ENCODE measurements at regions not wholly inside any gene's neighbourhood (a gene's known extent, or its start where the extent isn't known, plus 50 kb on each side); places are given as distances from the start of the nearest gene placed in this dataset.

DNA sequence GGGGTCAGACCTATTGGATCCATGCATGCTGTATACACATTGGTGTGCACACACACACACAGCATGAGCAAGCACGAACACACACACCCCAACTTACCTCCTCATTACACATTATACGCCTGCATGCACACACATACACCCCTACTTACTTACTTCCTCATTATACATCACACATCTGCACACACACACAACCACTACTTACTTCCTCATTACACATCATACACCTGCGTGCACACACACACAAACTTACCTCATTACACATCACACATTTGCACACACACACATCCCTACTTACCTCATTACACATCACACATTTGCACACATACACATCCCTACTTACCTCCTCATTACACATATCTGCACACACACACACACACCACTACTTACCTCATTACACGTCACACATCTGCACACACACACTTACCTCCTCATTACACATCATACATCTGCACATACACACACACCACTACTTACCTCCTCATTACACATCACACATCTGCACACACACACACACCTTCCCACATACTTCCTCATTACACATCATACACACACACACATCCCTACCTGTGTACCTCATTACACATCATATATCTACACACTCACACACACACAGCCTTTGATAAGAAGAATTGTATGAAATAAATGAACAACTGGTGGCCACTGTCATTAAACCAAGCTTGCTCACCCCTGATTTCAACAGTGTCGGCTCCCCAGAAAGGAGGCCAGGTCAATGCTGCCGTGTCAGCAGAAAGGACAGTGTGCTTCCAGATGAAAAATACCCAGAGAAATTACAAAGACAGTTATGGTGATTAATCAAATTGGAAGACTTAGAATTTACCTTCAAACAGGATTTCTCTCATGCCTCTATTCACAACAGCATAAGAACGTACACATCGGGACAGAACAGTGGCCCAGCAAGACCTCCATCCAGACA, 117.8 kb downstream of the SETD4 start:
- in situ Hi-C loops (cut with HindIII; ENCODE audit: low sequenced_read_pairs) = no loop called here
- no peak for DNase-seq (ENCODE audit: low spot score)

DNA sequence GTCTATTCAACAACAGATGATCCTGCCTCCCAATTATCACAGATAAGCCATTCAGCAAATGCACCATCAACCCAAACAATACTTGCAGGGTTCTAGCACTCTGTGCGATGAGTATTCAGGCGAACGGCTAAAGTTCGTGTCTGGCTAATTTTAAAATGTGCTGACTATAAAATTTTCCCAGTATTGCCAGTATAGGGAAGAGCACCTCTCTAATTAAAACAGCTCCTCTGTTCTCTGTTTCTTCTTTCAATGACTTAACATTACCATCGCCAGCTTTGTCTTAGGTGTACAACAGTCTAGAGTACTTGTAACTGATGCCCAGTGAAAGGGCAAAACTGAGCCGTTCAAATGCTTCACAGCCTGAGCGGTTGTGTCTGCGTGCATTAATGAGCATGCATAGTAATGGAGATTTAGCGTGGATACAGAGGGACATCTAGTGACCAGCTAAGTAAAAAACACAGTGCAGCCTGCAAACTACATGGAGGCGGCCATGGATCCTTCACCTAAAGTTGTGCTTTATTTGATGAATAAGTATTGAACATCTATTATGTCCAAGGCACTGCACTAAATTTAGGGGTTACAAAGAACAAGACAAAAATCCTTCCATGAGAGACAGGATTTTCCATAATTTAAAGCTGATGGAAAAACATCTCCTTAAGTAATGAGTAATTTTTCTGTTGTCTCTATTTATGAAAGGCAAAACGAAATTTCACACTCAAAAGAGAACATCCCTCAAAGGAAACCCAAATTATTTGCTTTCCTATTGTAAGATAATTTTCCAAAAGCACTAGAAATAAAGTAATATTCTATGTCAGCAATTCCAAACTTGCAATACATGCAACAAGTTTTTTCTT, 120.0 kb downstream of the SETD4 start:
- peak; percentile 67 for DNase-seq (ENCODE audit: low spot score)
- in situ Hi-C loops (cut with HindIII; ENCODE audit: low sequenced_read_pairs) = no loop called here

DNA sequence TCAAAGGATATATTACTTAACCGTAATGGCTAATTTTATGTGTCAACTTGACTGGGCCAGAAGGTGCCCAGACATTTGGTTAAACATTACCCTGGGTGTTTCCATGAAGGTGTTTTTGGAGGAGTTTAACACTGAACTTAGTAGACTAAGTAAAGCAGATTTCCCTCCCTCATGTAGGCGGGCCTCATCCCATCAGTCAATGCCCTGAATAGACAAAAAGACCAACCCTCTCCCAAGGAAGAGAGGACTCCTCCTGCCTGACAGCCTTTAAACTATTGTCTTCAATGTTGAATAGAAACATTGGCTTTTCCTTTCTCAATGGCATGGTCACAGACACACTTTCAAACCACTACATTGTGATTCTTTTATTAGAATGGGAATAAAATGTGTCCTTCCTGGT, 121.9 kb downstream of the SETD4 start:
- no peak for DNase-seq (ENCODE audit: low spot score)
- in situ Hi-C loops (cut with HindIII; ENCODE audit: low sequenced_read_pairs) = no loop called here

DNA sequence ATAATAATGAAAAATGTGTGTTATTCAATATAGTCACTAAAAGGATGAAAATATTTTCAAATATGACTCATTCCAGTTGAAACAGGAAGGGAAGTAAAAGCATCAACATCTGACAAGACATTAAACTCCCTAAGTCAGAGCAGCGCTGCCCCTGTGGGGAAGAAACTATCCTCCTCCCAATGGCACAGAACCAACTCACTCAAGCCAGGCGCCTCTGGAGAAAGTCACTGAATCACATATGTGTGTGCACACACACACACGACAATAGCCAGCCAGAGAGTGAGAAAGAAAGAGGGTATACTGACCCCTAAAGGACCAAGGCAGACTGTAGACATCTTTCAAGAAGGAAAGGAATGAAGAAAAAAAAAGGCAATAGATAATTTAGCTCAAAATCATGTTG, 126.9 kb downstream of the SETD4 start:
- in situ Hi-C loops (cut with HindIII; ENCODE audit: low sequenced_read_pairs) = no loop called here
- no peak for DNase-seq (ENCODE audit: low spot score)

DNA sequence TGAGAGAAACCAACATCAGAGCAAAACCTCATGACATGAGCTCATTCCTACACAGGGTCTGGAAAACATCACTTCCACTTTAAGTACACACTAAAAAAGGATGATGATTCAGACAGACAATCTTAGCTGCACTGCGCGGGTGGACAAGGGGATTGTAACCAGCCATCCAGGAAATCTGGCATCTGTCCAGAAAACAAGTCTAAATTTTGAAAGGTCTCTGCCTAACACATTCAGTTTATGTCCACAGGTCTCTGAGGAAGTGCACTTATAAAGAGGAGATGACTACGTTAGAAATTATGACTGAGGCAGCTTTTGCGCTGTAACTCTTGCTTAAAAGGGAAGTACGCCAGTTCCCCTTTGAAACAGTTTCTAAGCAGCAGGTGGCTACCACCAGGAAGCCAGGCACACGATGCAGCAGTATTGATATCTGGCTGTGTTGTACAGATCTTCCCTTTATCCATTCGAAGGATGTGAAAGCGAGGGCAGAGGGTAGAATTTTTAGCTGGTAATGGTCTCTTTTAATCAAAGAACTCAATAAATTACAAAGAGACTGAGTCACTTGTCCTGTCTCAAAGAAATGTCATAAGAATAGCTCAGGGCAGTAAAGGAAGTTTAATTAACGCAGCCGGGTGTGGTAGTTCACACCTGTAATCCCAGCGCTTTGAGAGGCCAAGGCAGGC, 128.0 kb downstream of the SETD4 start:
- in situ Hi-C loops (cut with HindIII; ENCODE audit: low sequenced_read_pairs) = no loop called here
- peak; percentile 8 for DNase-seq (ENCODE audit: low spot score)

DNA sequence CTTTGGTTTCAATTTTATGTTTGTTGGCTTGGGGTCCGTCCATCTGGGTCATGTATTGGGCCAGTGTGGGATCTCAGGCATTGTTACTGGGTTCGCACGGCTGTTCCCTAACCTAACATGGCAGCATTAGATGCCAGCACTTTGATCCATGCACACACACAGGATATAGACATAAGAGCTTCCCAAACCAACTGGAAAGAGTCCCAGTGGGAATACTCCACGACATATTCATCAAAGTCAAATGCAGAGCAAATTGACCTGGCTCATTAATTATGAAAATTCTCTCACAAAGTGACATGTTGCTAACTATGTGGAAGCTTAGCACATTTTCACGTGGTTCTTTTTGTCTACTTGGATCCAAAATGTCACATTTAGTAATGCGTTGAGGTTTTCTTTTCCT, 130.4 kb downstream of the SETD4 start:
- in situ Hi-C loops (cut with HindIII; ENCODE audit: low sequenced_read_pairs) = no loop called here
- DNase-seq (ENCODE audit: low spot score) = no peak

DNA sequence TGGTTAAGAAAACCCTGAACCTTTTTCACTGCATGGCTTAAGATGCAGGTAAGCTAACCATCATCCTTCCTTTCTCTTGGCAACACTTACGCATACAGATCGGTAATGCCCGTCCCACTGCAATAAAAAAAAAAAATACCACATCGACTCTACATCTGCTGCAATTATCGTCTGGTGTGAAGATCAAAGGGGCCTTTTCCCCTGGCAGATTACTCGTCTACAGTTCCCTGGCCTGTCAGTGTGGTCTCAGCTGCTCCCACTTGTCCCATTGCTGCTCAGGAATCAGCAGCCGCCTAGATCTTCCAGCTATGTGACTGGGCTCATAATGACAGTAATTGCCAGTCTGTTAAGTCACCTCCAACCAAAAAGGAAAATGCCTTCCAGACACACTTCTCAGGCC, 133.1 kb downstream of the SETD4 start:
- in situ Hi-C loops (cut with HindIII; ENCODE audit: low sequenced_read_pairs) = no loop called here
- no peak for DNase-seq (ENCODE audit: low spot score)

DNA sequence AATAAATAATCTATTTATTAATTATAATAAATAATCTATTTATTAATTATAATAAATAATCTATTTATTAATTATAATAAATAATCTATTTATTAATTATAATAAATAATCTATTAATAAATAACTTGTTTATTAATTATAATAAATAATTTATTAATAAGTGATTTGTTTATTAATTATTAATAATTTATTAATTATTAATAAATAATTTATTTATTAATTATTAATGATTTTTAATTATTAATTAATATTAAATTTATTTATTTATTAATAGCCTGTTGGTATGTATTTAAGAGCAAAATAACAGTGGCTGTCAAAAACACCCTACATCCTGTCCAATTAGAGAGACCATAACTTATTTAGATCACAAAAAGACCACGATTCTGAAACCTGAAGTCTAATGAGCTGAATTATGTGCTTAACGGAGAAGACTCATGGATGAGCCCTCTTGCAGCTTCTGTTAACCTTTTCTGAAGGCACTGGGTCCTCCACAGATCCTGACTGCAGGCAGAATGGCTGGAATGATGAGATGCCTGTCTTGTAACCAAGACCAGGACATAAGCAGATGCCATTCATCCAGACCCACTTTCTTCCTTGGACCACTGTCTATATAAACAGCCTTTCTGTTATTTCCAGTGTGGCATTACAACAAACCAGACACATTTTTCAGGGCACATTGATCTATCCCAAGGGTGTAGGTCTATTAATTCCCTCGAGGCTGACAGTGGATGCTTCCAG, 134.2 kb downstream of the SETD4 start:
- DNase-seq (ENCODE audit: low spot score) = no peak
- in situ Hi-C loops (cut with HindIII; ENCODE audit: low sequenced_read_pairs) = no loop called here

DNA sequence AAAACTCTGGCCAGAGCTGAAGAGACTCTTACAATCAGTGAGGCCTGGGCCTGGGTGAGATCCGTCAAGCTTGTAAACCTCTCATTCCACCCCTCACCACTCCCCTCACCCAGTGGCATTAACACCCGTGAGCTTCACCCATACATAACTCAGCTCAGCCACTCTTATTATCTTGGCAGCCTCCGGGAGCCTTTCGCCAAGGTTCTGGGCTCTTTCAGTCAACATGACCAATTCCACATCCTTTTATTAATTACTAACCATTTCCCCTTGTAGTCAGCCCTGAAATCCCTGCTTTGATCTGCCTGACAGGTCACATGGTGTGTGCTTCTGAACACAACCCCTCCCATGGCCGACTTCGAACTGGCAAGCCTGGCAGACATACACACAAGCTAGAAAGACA, 134.8 kb downstream of the SETD4 start:
- in situ Hi-C loops (cut with HindIII; ENCODE audit: low sequenced_read_pairs) = no loop called here
- DNase-seq (ENCODE audit: low spot score) = no peak

DNA sequence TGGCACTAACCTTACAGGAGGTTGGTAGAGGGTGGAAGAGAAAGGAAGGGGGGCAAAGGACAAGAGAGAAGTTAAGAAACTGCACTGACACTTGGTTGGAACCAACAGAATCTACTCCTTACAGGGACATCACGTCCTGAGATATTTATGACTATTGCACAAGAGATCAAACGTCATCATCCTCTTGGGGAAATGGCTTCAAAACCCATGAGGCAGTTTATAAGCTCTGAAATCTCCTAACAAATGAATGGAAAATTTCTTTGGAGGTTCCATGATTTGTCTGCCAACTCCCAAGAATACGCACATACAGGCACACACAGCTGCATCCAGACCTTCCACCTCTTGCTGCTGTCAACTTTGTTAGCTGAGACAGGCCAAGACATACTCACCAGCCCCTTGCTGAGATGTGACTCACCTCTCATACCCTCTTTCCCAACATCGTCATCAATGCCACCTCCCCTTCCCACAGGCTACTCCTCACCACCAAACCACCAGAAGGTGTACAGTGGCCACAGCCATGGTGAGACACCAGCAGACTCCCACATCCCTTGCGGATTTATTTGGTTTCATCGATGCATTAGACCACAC, 135.5 kb downstream of the SETD4 start:
- in situ Hi-C loops (cut with HindIII; ENCODE audit: low sequenced_read_pairs) = no loop called here

DNA sequence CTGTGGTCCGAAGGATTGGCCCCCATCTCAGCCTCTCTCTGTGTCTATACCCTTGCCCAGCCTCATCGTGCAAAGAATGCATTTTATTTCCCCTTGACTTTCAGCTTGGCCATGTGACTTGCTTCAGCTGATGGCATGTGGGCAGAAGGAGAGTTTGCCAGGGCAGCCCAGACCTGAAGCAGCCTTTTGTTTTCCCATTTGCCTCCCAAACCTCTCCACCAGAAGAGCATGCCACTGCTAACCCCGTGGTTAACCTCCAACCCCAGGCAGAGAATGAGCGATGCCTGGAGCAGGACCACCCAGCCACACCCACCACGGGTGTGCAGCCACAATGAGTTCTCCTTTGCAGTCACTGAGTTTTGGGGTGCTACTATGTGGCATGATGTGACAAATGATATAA, 136.4 kb downstream of the SETD4 start:
- DNase-seq (ENCODE audit: low spot score) = no peak
- in situ Hi-C loops (cut with HindIII; ENCODE audit: low sequenced_read_pairs) = no loop called here

More for the DNA sequence above, 135.5 kb downstream of the SETD4 start:
- no peak for DNase-seq (ENCODE audit: low spot score)

DNA sequence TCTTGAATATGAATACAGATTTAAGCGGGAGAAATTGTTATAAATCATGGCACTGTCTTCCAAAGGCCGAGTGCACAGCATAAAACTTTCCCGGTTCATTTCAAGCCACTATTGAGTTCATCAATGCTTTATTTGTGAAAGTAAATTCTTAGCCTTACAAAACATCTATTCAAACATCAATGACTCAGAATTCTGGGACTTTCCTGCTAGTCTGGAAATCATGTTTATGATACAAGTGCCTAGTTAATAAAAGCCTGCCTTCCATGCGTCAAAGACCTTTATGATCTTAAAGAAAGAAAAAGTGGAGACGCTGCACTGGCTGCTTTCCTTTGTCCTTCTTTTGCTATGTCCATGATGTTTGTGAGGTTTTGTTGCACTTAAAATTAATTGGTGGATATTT, 137.7 kb downstream of the SETD4 start:
- in situ Hi-C loops (cut with HindIII; ENCODE audit: low sequenced_read_pairs) = no loop called here
- no peak for DNase-seq (ENCODE audit: low spot score)

DNA sequence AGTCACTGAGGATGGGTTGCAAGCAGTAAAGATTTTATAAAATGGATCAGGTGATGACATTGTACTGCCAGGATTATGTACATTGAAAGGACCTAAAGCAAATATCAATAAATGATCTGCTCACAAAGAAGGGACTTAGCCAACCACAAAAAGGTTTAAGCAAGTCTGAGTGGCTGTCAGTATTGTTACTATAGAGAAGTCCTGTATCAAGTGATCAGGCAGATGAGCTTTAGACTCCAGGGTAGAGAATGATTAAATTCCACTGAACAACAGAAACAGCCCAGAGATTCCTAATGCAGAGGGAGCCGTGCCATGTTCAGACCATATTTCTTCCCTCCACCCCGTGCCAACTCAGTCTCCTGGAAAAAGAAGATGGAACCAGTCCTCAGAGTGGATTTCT, 138.9 kb downstream of the SETD4 start:
- in situ Hi-C loops (cut with HindIII; ENCODE audit: low sequenced_read_pairs) = no loop called here
- no peak for DNase-seq (ENCODE audit: low spot score)

DNA sequence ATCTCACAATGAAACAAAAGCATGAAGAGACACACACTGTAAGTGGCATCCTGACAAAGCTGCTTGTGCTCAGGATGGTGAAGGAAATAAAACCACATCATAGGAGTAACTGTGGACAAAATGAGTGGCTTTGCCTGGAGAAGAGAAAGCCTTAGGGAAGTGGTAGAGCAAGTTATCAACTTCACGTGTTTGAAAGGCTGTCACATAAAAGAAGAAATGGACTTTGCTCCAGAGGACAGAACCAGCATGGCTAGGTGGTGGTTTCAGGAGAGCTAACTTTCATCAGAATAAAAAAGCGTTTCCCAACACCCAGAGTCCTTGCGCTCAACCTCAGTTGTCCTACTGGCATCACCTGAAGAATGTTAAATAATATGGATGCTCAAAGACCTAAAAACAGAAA, 139.9 kb downstream of the SETD4 start:
- in situ Hi-C loops (cut with HindIII; ENCODE audit: low sequenced_read_pairs) = no loop called here
- DNase-seq (ENCODE audit: low spot score) = no peak

DNA sequence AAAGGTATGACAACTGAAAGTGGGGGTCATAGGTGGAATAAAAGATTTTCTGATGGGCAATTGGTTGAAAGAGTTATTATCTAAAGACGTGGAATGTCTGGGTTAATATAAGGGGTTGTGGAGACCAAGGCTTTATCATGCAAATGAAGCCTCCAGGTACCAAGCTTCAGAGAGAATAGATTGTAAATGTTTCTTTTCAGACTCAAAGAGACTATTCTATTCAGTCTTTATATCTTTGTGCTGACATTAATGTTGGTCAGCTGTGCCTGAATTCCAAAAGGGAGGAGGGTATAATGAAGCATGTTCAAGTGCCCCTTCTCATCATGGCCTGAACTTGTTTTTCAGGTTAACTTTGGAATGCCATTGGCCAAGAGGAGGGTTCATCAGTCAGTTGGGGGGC, 145.3 kb downstream of the SETD4 start:
- DNase-seq (ENCODE audit: low spot score) = no peak
- in situ Hi-C loops (cut with HindIII; ENCODE audit: low sequenced_read_pairs) = no loop called here

DNA sequence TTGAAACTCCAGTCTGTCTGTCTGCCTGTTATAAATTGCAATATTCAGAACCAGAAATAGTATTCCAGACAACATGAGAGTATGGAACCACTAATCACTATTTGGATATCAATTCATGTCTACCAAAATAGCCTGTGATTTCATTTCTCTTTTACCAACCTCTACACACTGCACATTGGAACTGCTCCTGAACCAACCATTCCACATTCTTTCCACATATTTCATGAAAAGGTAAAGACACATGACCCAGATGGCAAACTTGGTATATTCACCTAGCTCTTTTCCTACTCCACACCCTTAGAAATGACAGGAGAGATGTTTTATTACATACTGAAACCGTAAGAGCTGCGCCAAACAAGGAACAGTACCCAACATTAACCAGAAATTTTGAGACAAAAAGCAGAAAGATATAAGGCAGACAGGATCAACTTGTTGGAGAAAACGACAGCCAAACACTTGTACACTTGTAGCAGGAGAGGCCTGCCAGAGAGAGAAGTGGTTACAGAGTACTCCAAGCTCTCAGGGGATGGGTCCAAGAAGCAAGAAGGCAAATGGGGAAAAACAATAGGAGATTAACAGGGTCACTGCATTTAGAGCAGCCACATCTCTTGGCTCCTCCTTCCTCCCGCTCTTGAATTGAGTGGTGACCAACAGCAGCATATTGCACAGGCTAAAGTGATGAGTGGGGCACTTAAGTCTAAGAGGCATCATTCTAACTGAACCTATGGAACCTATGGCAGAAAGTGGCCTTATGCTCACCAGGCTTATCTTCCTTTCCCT, 148.7 kb downstream of the SETD4 start:
- in situ Hi-C loops (cut with HindIII; ENCODE audit: low sequenced_read_pairs) = no loop called here
- no peak for DNase-seq (ENCODE audit: low spot score)

DNA sequence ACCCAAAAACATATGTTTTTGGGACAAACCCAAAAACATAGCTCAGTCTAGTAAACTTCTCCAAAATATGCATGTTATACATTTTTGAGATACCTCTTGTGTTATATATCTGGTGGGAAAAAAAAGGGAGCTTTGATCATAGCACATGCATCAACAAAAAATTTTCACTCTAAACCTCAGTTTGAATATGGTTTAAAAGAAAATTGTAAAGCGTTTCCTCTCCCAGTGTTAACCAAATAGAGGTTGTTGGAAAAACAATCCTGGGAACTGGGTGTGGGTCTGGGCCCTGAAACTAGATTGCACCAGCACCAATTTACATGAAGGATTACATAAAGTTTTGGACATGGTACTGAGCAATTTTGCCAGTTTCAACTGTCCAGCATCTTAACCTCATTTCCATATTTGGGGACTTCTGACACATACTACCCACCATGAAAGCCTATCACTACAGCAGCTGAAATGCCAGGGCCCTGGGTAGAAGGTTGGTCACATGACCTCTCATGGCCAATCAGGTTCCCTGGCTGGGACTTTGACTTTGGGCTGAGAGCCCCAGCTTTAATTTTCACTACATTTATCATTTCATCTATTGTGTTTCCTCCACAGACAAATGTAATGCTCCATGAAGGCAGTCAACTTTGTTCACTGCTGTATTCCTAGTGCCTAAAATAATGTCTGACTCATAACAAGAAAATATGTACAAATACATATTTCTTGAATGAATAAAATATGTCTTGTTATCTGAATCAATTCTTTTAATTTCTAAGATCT, 150.7 kb downstream of the SETD4 start:
- in situ Hi-C loops (cut with HindIII; ENCODE audit: low sequenced_read_pairs) = no loop called here
- DNase-seq (ENCODE audit: low spot score) = no peak

Data from G401 (cell line).